Frontal cortex (tissue), 3 donors: ENCODE measurements at regions not wholly inside any gene's neighbourhood (a gene's known extent, or its start where the extent isn't known, plus 50 kb on each side); places are given as distances from the start of the nearest gene placed in this dataset.

ENCODE experiments used
- DNase-seq, 2 donors: peaks; one replicate each; pipeline ENCODE4 v3.0.0; 2012; ENCODE audit warnings: low spot score in 2 of 2
- FAIRE-seq: peaks from 2 replicates; lab custom pipeline; 2012; peaks lifted over from hg19 to GRCh38; lab: Jason Lieb, UNC
- donor health status: control.
- donor health status: control.
- donor health status: control.

DNA sequence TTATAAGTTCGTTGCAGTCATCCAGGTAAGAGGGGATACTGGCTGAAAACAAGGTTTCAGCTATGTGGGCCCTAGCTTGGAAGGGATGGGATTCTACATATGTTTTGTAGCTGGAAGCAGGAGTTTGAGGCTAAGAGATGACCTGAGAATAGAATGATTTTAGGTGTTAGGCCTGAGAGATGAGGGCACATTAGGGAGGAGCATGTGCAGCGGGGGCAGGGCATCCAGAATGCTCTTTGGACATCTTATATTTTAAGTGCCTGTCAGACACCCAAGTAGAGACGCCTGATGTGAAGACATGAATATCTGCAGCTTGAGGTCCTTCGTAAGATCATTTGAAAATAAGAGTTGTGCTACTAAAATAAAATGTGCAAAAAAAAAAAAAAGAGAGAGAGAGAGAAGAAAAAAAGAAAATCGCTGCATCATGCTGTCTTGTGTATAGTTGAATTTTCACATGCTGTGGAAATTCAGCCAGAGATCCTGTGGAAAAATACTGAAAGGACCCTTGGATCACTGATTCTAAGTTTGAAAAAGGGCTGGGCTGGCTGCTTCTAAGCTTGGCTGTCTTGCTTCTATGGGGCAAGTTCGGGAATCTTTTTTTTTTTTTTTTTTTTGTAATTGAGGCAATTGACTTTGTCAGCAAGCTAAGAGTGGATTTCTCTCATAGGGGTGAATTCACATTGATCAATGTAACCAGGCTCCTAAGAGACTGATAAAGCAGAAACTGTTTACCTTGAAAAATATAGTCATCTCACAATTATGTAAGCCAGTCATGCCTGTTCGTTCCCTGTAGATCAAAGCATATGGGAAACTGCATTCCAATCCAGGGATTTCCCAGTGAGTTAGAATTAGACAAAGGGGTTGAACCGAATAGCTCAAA lies 341.0 kb upstream of the GATB start:
- FAIRE-seq, result no peak
- no peak for DNase-seq

- DNase-seq, result no peak
- FAIRE-seq, result no peak
Observed at GRCh38 chr4:152100379-152101201, 339.8 kb upstream of the GATB start.

- DNase-seq, result no peak
- FAIRE-seq, result no peak
Observed at GRCh38 chr4:152099981-152100378, 339.2 kb upstream of the GATB start.

- DNase-seq (no peak), FAIRE-seq (no peak)
Observed at GRCh38 chr4:152099555-152099954, 338.7 kb upstream of the GATB start.

DNA sequence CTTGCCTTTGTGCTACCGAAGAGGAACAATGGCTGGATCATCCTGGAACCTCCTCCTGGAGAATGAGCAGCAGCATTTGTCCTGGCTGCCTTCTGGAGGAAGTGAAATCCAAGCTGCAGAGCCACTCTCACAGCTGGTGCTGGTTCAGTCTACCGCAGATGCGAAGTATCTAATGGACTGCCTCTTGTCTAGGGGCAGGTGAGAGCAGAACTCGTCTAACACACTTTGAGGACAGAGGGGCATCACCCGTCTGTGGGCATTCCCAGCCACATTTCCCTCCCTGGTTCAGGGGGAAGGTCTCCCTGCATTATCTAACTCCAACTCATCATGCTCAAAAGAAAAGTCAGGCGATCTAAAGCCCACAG lies 338.2 kb upstream of the GATB start:
- no peak for DNase-seq
- no peak for FAIRE-seq

DNA sequence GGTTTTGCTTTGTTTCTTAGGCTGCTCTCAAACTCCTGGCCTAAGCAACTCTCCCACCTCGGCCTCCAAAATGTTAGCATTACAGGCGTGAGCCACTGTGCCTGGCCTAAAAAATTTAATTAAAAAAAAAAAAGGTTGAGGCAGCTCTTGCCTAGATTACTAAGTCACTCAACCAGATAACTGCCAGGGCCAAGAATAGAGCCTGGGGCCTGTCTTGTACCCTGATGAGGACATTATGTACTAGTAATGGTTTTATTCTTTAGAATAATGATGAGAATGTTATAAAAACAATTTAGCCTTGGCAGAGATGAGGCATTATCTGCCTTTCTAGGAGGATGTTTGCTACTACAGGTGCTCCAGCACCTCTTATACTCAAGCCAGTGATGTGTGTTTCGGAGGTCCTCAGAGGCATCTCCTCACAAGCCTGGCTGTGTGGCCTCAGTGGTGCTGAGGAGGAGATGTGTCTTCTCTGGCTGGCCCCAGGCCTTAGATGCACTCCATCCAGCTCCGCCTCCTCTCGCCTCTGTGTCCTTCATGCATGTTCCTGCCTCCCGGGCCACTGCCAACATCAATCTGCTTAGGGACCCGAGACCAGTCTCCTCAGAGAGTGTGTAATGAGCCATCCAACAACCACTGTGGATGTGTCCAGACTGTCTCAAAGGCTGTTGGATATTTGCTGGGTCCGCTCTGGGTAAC lies 337.7 kb upstream of the GATB start:
- DNase-seq (no peak), FAIRE-seq (no peak)

DNA sequence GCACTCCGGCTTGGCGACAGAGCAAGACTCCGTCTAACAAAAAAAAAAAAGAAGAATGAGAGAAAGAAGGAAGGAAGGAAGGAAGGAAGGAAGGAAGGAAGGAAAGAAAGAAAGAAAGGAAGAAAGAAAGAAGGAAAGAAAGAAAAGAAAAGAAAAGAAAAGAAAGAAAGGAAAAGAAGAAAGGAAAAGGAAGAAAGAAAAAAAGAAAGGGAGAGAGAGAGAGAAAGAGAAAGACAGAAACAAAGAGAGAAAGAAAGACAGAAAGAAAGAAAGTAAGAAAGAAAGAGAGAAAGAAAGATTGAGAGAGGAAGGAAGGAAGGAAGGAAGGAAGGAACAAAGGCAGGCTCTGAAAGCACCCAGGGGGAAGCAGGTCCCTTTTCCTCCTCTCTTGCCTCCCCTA lies 336.6 kb upstream of the GATB start:
- DNase-seq, result no peak
- no peak for FAIRE-seq

DNA sequence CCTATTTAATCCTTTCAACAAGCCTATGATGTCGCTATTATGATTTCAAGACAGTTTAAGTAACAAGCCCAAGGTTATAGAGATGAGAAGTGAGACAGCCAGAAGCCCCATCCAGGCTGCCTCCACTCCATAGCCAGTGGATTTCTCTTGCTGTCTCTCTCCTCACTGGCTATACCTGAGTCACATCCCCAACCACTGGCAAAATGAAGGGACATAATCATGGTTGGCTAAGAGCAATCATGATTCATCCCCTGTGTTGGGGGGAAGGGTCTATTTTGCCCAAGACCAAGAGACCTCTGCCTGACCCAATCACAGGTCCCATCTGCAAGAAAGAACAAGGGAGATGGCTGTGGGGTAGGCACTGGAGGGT lies 334.9 kb upstream of the GATB start:
- FAIRE-seq, result no peak

DNA sequence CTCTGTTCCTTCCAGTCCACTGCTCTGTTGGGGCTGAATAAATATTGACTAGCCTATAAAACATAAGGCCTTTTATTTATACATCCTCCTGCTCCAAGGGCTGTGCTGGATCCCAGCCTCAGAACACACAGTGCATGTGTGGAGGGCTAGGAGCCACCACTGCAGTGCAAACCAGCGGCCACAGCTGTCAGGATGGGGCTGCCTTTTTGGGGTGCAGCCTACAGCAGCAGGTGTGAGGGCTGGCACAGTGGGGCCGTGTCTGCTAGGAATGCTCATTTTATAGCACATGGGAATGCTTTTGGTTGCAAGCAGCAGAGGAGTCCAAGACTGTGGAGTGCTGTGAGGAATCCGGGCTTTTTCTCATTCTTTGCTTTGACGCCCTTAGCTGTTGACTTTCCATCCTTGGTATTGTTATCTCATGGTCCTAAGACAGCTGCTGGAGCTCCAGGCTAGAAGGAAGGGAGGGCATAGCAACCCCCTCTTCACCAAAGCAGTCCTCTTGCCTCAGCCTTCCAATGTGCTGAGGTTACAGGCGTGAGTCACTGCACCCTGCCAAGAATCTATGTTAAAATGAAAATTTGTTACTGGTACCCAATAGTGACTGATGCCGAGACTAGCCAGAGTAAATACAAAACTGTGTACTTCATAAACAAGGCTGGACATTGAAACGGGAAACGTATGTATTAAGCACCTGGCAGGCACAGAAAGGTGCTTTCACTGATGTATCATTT lies 334.3 kb upstream of the GATB start:
- DNase-seq (no peak), FAIRE-seq (no peak)

More for the DNA sequence above, 334.9 kb upstream of the GATB start:
- DNase-seq, result no peak

GRCh38 chr4:152091405-152091804 lies 330.6 kb upstream of the GATB start:
- DNase-seq, result no peak
- no peak for FAIRE-seq

- no peak for FAIRE-seq
- no peak for DNase-seq
Observed at GRCh38 chr4:152090543-152090942, 329.7 kb upstream of the GATB start.

- no peak for FAIRE-seq
- DNase-seq, result no peak
Observed at GRCh38 chr4:152089584-152089983, 328.8 kb upstream of the GATB start.

GRCh38 chr4:152087335-152087734 lies 326.5 kb upstream of the GATB start:
- DNase-seq (no peak), FAIRE-seq (no peak)

GRCh38 chr4:152085657-152086056 lies 324.9 kb upstream of the GATB start:
- DNase-seq, result no peak
- no peak for FAIRE-seq

GRCh38 chr4:152083338-152083737 lies 322.5 kb upstream of the GATB start:
- FAIRE-seq, result no peak

GRCh38 chr4:152081024-152081423 lies 320.2 kb upstream of the GATB start:
- DNase-seq (no peak), FAIRE-seq (no peak)

More at GRCh38 chr4:152083338-152083737, 322.5 kb upstream of the GATB start:
- DNase-seq, result no peak

DNA sequence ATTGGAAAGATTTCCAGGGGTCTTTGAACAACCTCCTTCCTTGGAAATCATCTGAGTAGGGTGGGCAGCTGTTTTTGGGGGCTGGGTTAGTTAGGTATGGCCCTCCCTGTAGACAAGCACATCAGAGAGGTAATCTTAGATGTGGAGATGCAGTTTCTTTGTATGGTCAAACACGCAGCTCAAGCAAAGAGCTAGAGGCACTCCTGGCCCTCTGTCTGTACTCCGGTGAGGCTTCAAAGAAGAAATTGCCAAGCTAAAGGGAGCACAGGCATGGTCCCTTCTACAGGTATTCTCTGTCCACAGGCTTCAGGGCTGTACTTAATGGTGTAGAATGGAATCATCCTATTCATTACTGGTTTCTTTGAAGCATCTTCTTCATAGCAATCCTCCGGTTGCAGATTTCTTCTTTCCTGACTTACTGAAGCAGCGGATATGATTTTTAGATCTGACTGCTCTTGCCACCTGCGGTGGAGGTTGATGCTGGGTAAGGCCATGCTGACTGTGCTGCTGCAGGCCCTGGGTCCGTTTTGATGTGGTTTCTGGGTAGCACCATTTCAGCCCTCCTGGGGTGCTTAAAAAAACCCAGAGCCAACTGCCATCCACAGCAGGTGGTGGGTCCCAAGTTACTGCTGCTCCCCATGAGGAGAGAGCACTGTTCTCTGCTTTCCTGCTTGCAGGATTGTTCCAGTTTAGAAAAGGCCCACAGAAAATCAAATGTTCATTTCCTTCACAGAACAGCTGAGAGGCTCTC lies 318.9 kb upstream of the GATB start:
- DNase-seq (no peak), FAIRE-seq (no peak)

DNA sequence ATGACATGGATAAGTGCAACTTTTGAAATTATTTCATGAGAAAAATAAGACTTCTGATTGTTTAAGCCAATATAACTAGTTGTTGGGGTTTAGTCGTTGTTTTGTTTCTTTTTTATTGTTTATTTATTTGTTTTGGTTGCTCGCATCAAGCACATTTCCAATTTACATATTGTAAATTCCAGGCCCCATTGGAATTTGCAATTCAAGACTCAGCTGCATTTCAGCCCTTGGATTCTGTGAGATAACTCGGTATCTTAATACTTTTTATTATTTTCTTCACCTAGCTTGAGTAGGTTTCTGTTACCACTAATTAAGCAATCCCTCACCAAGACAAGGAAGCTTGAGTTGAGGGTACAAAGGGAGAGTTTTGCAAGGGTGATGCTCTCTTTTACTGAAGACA lies 318.3 kb upstream of the GATB start:
- no peak for DNase-seq
- FAIRE-seq, result no peak

- FAIRE-seq (no peak), DNase-seq (no peak)
Observed at GRCh38 chr4:152077582-152077981, 316.8 kb upstream of the GATB start.
